ENCODE measurements at regions not wholly inside any gene's neighbourhood (a gene's known extent, or its start where the extent isn't known, plus 50 kb on each side); places are given as distances from the start of the nearest gene placed in this dataset.

DNA sequence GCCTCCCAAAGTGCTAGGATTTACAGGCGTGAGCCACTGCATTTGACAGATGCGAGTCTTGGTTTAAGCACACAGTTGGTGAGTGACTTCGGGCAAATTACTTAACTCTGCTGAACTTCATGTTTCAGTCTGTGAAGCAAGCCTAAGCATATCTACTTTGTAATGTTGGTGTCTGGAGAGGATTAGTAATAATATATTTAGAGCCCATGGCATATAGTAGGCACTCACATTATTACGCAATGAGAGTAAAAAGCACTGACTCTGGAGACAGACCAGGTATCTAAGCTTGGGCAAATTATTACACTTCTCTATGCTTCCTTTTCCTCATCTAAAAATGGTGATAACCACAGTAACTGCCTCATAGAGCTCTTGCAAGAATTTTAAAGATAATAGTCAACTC is 208.7 kb upstream of the P2RY1 start:
- no peak for TF ChIP-seq CTCF (IDR thresholded peaks at IDR 0.05)
- H3K4me2 ChIP-seq (ENCODE audit: low read length) = no peak overlapping the region
- no peaks in the 10 kb centered on the region for H3K79me2 ChIP-seq
- no peaks in the 10 kb centered on the region for H3K36me3 ChIP-seq (ENCODE audit: control insufficient read depth, insufficient read depth, low read length)
- H3K27ac ChIP-seq = no peak overlapping the region
- H3K4me1 ChIP-seq = no peaks in the 10 kb centered on the region
- H3K27me3 ChIP-seq (ENCODE audit: control insufficient read depth, insufficient read depth, low read length) = no peaks in the 10 kb centered on the region
- no peak overlapping the region for H2AFZ ChIP-seq
- H3K9ac ChIP-seq = no peak overlapping the region
- no peaks in the 10 kb centered on the region for H3K9me3 ChIP-seq (ENCODE audit: control insufficient read depth, low read length)
- H3K4me3 ChIP-seq (ENCODE audit: low read depth, low read length) = no peak overlapping the region

- H3K79me2 ChIP-seq = no peaks in the 10 kb centered on the region
- H3K4me2 ChIP-seq (ENCODE audit: low read length) = no peak overlapping the region
- H3K4me3 ChIP-seq (ENCODE audit: low read depth, low read length) = no peak overlapping the region
- H3K36me3 ChIP-seq (ENCODE audit: control insufficient read depth, insufficient read depth, low read length) = no peaks in the 10 kb centered on the region
- H3K4me1 ChIP-seq = no peaks in the 10 kb centered on the region
- no peak for TF ChIP-seq CTCF (IDR thresholded peaks at IDR 0.05)
- no peak overlapping the region for H3K27ac ChIP-seq
- H3K9ac ChIP-seq = no peak overlapping the region
- H2AFZ ChIP-seq = no peak overlapping the region
- no peaks in the 10 kb centered on the region for H3K9me3 ChIP-seq (ENCODE audit: control insufficient read depth, low read length)
- H3K27me3 ChIP-seq (ENCODE audit: control insufficient read depth, insufficient read depth, low read length) = no peaks in the 10 kb centered on the region
These were observed 206.4 kb upstream of the P2RY1 start for GRCh38 chr3:152628496-152628895.

- Histone ChIP-seq H3K4me1 (no peaks in the 10 kb centered on the region), H3K27me3 (ENCODE audit: control insufficient read depth, insufficient read depth, low read length) (no peaks in the 10 kb centered on the region), H3K9ac (no peak overlapping the region), H3K36me3 (ENCODE audit: control insufficient read depth, insufficient read depth, low read length) (no peaks in the 10 kb centered on the region), H3K4me2 (ENCODE audit: low read length) (no peak overlapping the region), H3K27ac (no peak overlapping the region), H3K79me2 (no peaks in the 10 kb centered on the region), H3K9me3 (ENCODE audit: control insufficient read depth, low read length) (no peaks in the 10 kb centered on the region), H2AFZ (no peak overlapping the region), H3K4me3 (ENCODE audit: low read depth, low read length) (no peak overlapping the region)
- TF ChIP-seq CTCF (IDR thresholded peaks at IDR 0.05) = no peak
These were observed 205.4 kb upstream of the P2RY1 start for GRCh38 chr3:152629363-152630122.

GRCh38 chr3:152635389-152635788 is 199.5 kb upstream of the P2RY1 start:
- no peak overlapping the region for H3K4me3 ChIP-seq (ENCODE audit: low read depth, low read length)
- no peak overlapping the region for H3K4me2 ChIP-seq (ENCODE audit: low read length)
- no peak overlapping the region for H2AFZ ChIP-seq
- no peaks in the 10 kb centered on the region for H3K79me2 ChIP-seq
- no peaks in the 10 kb centered on the region for H3K27me3 ChIP-seq (ENCODE audit: control insufficient read depth, insufficient read depth, low read length)
- no peaks in the 10 kb centered on the region for H3K4me1 ChIP-seq
- no peaks in the 10 kb centered on the region for H3K36me3 ChIP-seq (ENCODE audit: control insufficient read depth, insufficient read depth, low read length)
- no peak overlapping the region for H3K9ac ChIP-seq
- H3K27ac ChIP-seq = no peak overlapping the region
- no peak for TF ChIP-seq CTCF (IDR thresholded peaks at IDR 0.05)
- H3K9me3 ChIP-seq (ENCODE audit: control insufficient read depth, low read length) = no peaks in the 10 kb centered on the region

- Histone ChIP-seq H3K9ac (no peak overlapping the region), H3K27ac (no peak overlapping the region), H2AFZ (no peak overlapping the region), H3K27me3 (ENCODE audit: control insufficient read depth, insufficient read depth, low read length) (no peaks in the 10 kb centered on the region), H3K36me3 (ENCODE audit: control insufficient read depth, insufficient read depth, low read length) (no peaks in the 10 kb centered on the region), H3K4me3 (ENCODE audit: low read depth, low read length) (no peak overlapping the region), H3K79me2 (no peaks in the 10 kb centered on the region), H3K9me3 (ENCODE audit: control insufficient read depth, low read length) (no peaks in the 10 kb centered on the region), H3K4me1 (no peaks in the 10 kb centered on the region), H3K4me2 (ENCODE audit: low read length) (no peak overlapping the region)
- no peak for TF ChIP-seq CTCF (IDR thresholded peaks at IDR 0.05)
These were observed 198.3 kb upstream of the P2RY1 start for GRCh38 chr3:152636651-152637050.

All from parathyroid adenoma (tissue), 2 donors.